H1 (cell line): ENCODE measurements at regions not wholly inside any gene's neighbourhood (a gene's known extent, or its start where the extent isn't known, plus 50 kb on each side); places are given as distances from the start of the nearest gene placed in this dataset.

Source experiments
- MAFK ChIP-seq: IDR thresholded peaks from 2 replicates; pipeline ENCODE4 v1.6.1; 2012; ENCODE audit warnings: low read depth, mild to moderate bottlenecking, improper control_type of control experiment, low read length
- RBBP5 ChIP-seq: IDR thresholded peaks from 2 replicates; pipeline ENCODE4 v1.7.1; 2012; ENCODE audit warnings: low read depth, mild to moderate bottlenecking, inconsistent platforms, low read length, moderate library complexity, borderline replicate concordance
- RFX5 ChIP-seq: IDR thresholded peaks from 2 replicates; pipeline ENCODE4 v1.6.1; 2011; ENCODE audit warnings: low read depth, low read length, improper control_type of control experiment, borderline replicate concordance
- TEAD4 ChIP-seq: IDR thresholded peaks from 2 replicates; pipeline ENCODE4 v1.6.1; 2012; ENCODE audit warnings: low read depth, low read length, inconsistent platforms, mixed read lengths
- TF ChIP-seq, protein P1 (sequence below): IDR thresholded peaks from 2 replicates; pipeline ENCODE4 v1.6.1; 2012; ENCODE audit warnings: inconsistent platforms

DNA sequence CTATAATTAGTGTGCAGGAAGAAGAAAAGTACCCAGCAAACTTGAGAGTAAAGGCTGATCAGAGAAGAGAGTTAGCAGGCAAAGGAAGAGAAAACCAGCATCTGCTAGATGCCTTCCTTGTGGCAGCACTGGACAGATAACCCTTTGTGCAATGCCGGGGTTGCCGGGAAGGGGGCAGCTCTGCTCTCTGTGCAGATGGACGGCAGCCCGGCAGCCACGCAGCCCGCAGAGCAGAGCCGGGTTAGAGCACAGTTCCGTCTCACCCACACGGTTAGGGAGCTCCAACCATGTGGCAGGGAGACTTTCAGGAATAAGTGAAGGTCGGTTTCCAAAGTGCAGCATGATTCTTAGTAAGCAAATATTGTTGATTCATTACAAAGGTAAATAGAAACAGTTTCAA, 80.0 kb upstream of the RPS6KA2 start (continued):
- TF ChIP-seq RBBP5 (no peak), RFX5 (no peak), MAFK (no peak), TEAD4 (peak; percentile 27; the same call in 1 of the 2 replicates)
- TF ChIP-seq, protein P1, sequence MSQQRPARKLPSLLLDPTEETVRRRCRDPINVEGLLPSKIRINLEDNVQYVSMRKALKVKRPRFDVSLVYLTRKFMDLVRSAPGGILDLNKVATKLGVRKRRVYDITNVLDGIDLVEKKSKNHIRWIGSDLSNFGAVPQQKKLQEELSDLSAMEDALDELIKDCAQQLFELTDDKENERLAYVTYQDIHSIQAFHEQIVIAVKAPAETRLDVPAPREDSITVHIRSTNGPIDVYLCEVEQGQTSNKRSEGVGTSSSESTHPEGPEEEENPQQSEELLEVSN, result peak; percentile 30; the same call in 1 of the 2 replicates
